Activated CD8-positive, alpha-beta T cell treated with anti-CD3 and anti-CD28 coated beads, Interleukin-2, amount 10 ng/mL, durations not matched to agents 7 days and 5 days (primary cell): ENCODE measurements at regions not wholly inside any gene's neighbourhood (a gene's known extent, or its start where the extent isn't known, plus 50 kb on each side); places are given as distances from the start of the nearest gene placed in this dataset.

Experiments
- ATAC-seq: fragments of 150-1000 bp; cut with Tn5 transposase; one replicate; pipeline ENCODE4 v1.10.0; 2021; ENCODE audit warnings: moderate library complexity
- CTCF ChIA-PET: fragments of 350-600 bp; sonication (Branson Sonifier 250); formaldehyde crosslinking; loops from one replicate; lab custom pipeline; 2021; ENCODE audit warnings: antibody characterized with exemption; lab: Charles Lee
- POLR2A ChIA-PET: fragments of 350-600 bp; sonication (Branson Sonifier 250); formaldehyde crosslinking; loops from one replicate; lab custom pipeline; 2021; ENCODE audit warnings: antibody characterized with exemption; lab: Charles Lee
- DNase-seq: peaks from one replicate; pipeline ENCODE4 v3.0.0-alpha.2; 2020
- H3K27ac Mint-ChIP-seq: one replicate; pipeline ENCODE4 v1.8.0; 2021; ENCODE audit warnings: mild to moderate bottlenecking, mixed read lengths
- H3K27me3 Mint-ChIP-seq: one replicate; pipeline ENCODE4 v1.8.0; 2021; ENCODE audit warnings: low read depth, mixed read lengths
- H3K36me3 Mint-ChIP-seq: one replicate; pipeline ENCODE4 v1.8.0; 2021; ENCODE audit warnings: low read depth, mixed read lengths
- H3K4me1 Mint-ChIP-seq: one replicate; pipeline ENCODE4 v1.8.0; 2021; ENCODE audit warnings: low read depth, mixed read lengths
- H3K4me3 Mint-ChIP-seq: one replicate; pipeline ENCODE4 v1.8.0; 2021; ENCODE audit warnings: mild to moderate bottlenecking, mixed read lengths
- H3K9me3 Mint-ChIP-seq: one replicate; pipeline ENCODE4 v1.8.0; 2022; ENCODE audit warnings: mixed read lengths; ENCODE audit not compliant: insufficient read depth

DNA sequence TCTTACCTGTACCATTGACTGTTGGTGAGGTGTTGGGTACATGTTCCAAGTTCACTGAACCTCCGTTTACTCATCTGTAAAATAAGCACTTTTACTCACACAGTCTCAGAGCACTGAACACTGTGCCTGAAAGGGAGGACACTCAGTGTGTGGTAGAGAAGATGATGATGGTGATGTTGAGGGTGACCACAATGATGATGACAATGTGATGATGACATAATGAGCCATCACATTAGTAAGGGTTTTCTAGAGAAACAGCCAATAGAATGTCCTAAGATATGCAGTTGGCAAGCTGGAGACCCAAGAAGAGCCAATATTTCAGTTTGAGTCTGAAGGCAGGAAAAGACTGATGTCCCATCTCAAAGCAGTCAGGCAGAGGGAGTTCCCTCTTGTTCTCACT, 315.4 kb upstream of the IGFBP7 start:
- H3K4me3 Mint-ChIP-seq = no peak overlapping the region
- no peak for ATAC-seq
- no peak overlapping the region for H3K27ac Mint-ChIP-seq
- no peaks in the 10 kb centered on the region for H3K9me3 Mint-ChIP-seq
- ChIA-PET CTCF (interaction anchor here (0.8 to 2.0 kb wide), 2 partner anchors 10 to 1159 kb away, joined by 3 to 5 read pairs; no protein-coding TSS in a partner anchor), POLR2A (no interaction called here)
- no peak for DNase-seq
- H3K4me1 Mint-ChIP-seq = no peaks in the 10 kb centered on the region
- H3K27me3 Mint-ChIP-seq = peaks cover 1% of the 10 kb centered on the region
- no peaks in the 10 kb centered on the region for H3K36me3 Mint-ChIP-seq

GRCh38 chr4:57424232-57424897, 314.2 kb upstream of the IGFBP7 start:
- CTCF ChIA-PET = interaction anchor here (1.1 kb wide), 1 partner anchor 260 kb away, joined by 3 read pairs; no protein-coding TSS in a partner anchor
- no peak for ATAC-seq
- Mint-ChIP-seq H3K27ac (no peak overlapping the region), H3K27me3 (peaks cover 1% of the 10 kb centered on the region), H3K9me3 (no peaks in the 10 kb centered on the region), H3K4me3 (no peak overlapping the region), H3K36me3 (no peaks in the 10 kb centered on the region), H3K4me1 (no peaks in the 10 kb centered on the region)
- DNase-seq = no peak
- POLR2A ChIA-PET = no interaction called here

- no peaks in the 10 kb centered on the region for H3K4me1 Mint-ChIP-seq
- ChIA-PET POLR2A (no interaction called here), CTCF (no interaction called here)
- DNase-seq (no peak), ATAC-seq (no peak)
- no peaks in the 10 kb centered on the region for H3K36me3 Mint-ChIP-seq
- H3K27ac Mint-ChIP-seq = no peak overlapping the region
- H3K9me3 Mint-ChIP-seq = no peaks in the 10 kb centered on the region
- no peaks in the 10 kb centered on the region for H3K27me3 Mint-ChIP-seq
- no peak overlapping the region for H3K4me3 Mint-ChIP-seq
These were observed 307.9 kb upstream of the IGFBP7 start for GRCh38 chr4:57418133-57418532.

GRCh38 chr4:57412259-57413054, 302.3 kb upstream of the IGFBP7 start:
- no peak for ATAC-seq
- H3K9me3 Mint-ChIP-seq = no peaks in the 10 kb centered on the region
- ChIA-PET POLR2A (no interaction called here), CTCF (interaction anchor here (1.0 to 2.2 kb wide), 2 partner anchors 14 to 249 kb away, joined by 3 to 6 read pairs; no protein-coding TSS in a partner anchor)
- no peak for DNase-seq
- no peaks in the 10 kb centered on the region for H3K27me3 Mint-ChIP-seq
- H3K4me1 Mint-ChIP-seq = no peaks in the 10 kb centered on the region
- H3K36me3 Mint-ChIP-seq = no peaks in the 10 kb centered on the region
- no peak overlapping the region for H3K27ac Mint-ChIP-seq
- H3K4me3 Mint-ChIP-seq = no peak overlapping the region

DNA sequence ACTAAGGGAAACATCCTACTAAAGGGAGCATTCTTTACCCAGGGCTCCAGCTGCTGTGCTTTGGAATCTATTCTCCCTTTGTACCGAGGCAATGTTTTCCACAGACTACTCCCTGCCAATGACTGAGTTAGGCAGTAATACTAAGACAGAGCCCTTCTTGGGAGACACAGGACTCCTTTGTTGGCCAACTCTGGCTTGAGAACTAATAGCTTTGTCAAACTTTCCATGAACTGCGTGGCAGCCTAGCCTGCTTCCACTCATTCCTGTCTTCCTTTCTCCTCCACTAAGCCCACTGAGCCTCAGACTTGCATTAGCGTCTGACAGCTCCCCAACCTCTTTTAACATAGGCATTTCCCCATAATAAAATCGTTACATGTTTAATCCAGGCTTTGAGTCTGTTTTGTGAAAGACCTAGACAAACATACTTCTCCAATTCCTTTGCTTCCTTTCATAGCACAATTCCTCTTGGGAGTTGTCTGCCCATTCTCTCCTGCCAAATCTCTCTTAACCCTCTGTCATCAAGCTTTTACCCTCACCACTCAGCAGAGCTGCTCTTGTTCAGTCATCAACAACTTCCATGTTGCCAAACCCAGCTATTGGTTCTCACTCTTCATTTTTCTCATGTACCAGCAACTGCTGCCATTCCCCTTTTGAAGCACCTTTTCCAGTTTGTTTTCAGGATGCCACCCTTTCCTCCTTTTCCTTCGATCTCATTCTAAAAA, 300.3 kb upstream of the IGFBP7 start:
- no peak for DNase-seq
- Mint-ChIP-seq H3K27me3 (no peaks in the 10 kb centered on the region), H3K36me3 (no peaks in the 10 kb centered on the region), H3K27ac (no peak overlapping the region), H3K4me3 (no peak overlapping the region), H3K9me3 (no peaks in the 10 kb centered on the region), H3K4me1 (no peaks in the 10 kb centered on the region)
- POLR2A ChIA-PET = no interaction called here
- CTCF ChIA-PET = interaction anchor here (1.4 to 2.2 kb wide), 2 partner anchors 17 to 247 kb away, joined by 4 to 6 read pairs; no protein-coding TSS in a partner anchor
- no peak for ATAC-seq

GRCh38 chr4:57405359-57405758, 295.2 kb upstream of the IGFBP7 start:
- no peaks in the 10 kb centered on the region for H3K4me1 Mint-ChIP-seq
- CTCF ChIA-PET = interaction anchor here (0.9 kb wide), 1 partner anchor 22 kb away, joined by 3 read pairs; no protein-coding TSS in a partner anchor
- H3K27ac Mint-ChIP-seq = no peak overlapping the region
- POLR2A ChIA-PET = no interaction called here
- DNase-seq = no peak
- no peak for ATAC-seq
- H3K36me3 Mint-ChIP-seq = no peaks in the 10 kb centered on the region
- H3K4me3 Mint-ChIP-seq = no peak overlapping the region
- H3K27me3 Mint-ChIP-seq = no peaks in the 10 kb centered on the region
- no peaks in the 10 kb centered on the region for H3K9me3 Mint-ChIP-seq

GRCh38 chr4:57404483-57404882, 294.3 kb upstream of the IGFBP7 start:
- Mint-ChIP-seq H3K27ac (no peak overlapping the region), H3K36me3 (no peaks in the 10 kb centered on the region), H3K4me3 (no peak overlapping the region), H3K9me3 (no peaks in the 10 kb centered on the region), H3K4me1 (no peaks in the 10 kb centered on the region), H3K27me3 (no peaks in the 10 kb centered on the region)
- ChIA-PET CTCF (interaction anchor here (0.9 to 1.8 kb wide), 2 partner anchors 22 to 241 kb away, joined by 3 to 5 read pairs; no protein-coding TSS in a partner anchor), POLR2A (no interaction called here)
- ATAC-seq = no peak
- DNase-seq = no peak

- CTCF ChIA-PET = interaction anchor here (1.8 kb wide), 1 partner anchor 240 kb away, joined by 5 read pairs; no protein-coding TSS in a partner anchor
- Mint-ChIP-seq H3K9me3 (no peaks in the 10 kb centered on the region), H3K36me3 (no peaks in the 10 kb centered on the region), H3K27me3 (no peaks in the 10 kb centered on the region), H3K27ac (no peak overlapping the region), H3K4me3 (no peak overlapping the region), H3K4me1 (no peaks in the 10 kb centered on the region)
- ATAC-seq (no peak), DNase-seq (no peak)
- POLR2A ChIA-PET = no interaction called here
These were observed 293.4 kb upstream of the IGFBP7 start for GRCh38 chr4:57403591-57403990.

DNA sequence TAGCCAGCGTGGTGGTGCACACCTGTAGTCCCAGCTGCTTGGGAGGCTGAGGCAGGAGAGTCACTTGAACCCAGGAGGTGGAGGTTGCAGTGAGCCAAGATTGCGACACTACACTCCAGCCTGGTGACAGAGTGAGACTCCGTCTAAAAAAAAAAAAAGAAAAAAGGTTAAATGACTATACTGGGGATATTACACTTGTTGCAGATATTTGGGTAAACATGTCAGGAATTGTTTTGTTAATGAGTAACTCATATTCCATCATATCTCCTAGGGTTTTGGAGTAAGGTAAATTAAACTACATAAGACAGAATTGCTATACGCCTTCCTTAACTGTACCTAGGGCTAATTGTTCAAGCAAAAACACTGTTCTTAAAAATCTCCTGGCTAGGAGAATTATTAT, 291.4 kb upstream of the IGFBP7 start:
- Mint-ChIP-seq H3K27me3 (no peaks in the 10 kb centered on the region), H3K4me3 (no peak overlapping the region), H3K9me3 (no peaks in the 10 kb centered on the region), H3K36me3 (no peaks in the 10 kb centered on the region), H3K27ac (no peak overlapping the region), H3K4me1 (no peaks in the 10 kb centered on the region)
- ATAC-seq = no peak
- ChIA-PET CTCF (no interaction called here), POLR2A (no interaction called here)
- no peak for DNase-seq

- Mint-ChIP-seq H3K36me3 (no peaks in the 10 kb centered on the region), H3K4me1 (no peaks in the 10 kb centered on the region), H3K27me3 (no peaks in the 10 kb centered on the region), H3K4me3 (no peak overlapping the region), H3K9me3 (no peaks in the 10 kb centered on the region), H3K27ac (no peak overlapping the region)
- no peak for DNase-seq
- ChIA-PET CTCF (no interaction called here), POLR2A (no interaction called here)
- no peak for ATAC-seq
These were observed 268.6 kb upstream of the IGFBP7 start for GRCh38 chr4:57378766-57379165.

GRCh38 chr4:57374866-57375595, 264.8 kb upstream of the IGFBP7 start:
- H3K4me1 Mint-ChIP-seq = no peaks in the 10 kb centered on the region
- no peaks in the 10 kb centered on the region for H3K36me3 Mint-ChIP-seq
- ATAC-seq (no peak), DNase-seq (no peak)
- no peaks in the 10 kb centered on the region for H3K27me3 Mint-ChIP-seq
- H3K9me3 Mint-ChIP-seq = no peaks in the 10 kb centered on the region
- ChIA-PET POLR2A (no interaction called here), CTCF (no interaction called here)
- no peak overlapping the region for H3K4me3 Mint-ChIP-seq
- no peak overlapping the region for H3K27ac Mint-ChIP-seq
